KOPT-K1 (cell line): ENCODE measurements at regions not wholly inside any gene's neighbourhood (a gene's known extent, or its start where the extent isn't known, plus 50 kb on each side); places are given as distances from the start of the nearest gene placed in this dataset.

Source experiments
- H3K27ac ChIP-seq: fragments of 200-600 bp; sonication (generic); 2 replicates; pipeline ENCODE4 v1.5.1; 2016; ENCODE audit warnings: antibody characterized with exemption, mild to moderate bottlenecking, low read depth, low read length; ENCODE audit not compliant: poor library complexity, severe bottlenecking
- H3K36me3 ChIP-seq: fragments of 200-600 bp; sonication (generic); 2 replicates; pipeline ENCODE4 v1.5.1; 2017; ENCODE audit warnings: antibody characterized with exemption, mild to moderate bottlenecking, low read length, moderate library complexity; ENCODE audit not compliant: insufficient read depth
- H3K9me3 ChIP-seq: fragments of 200-600 bp; sonication (generic); 2 replicates; pipeline ENCODE4 v1.5.1; 2017; ENCODE audit warnings: antibody characterized with exemption, low read length, mild to moderate bottlenecking; ENCODE audit not compliant: insufficient read depth, poor library complexity, severe bottlenecking

- H3K27ac ChIP-seq, result no peak overlapping the region
- peaks cover 4% of the 10 kb centered on the region for H3K9me3 ChIP-seq
Observed at GRCh38 chr22:48678171-48679135, 1149.2 kb downstream of the BRD1 start.

GRCh38 chr22:48677621-48678020 is 1150.1 kb downstream of the BRD1 start:
- peaks cover 12% of the 10 kb centered on the region for H3K9me3 ChIP-seq
- H3K27ac ChIP-seq, result no peak overlapping the region
- H3K36me3 ChIP-seq, result no peaks in the 10 kb centered on the region

More at GRCh38 chr22:48678171-48679135, 1149.2 kb downstream of the BRD1 start:
- no peaks in the 10 kb centered on the region for H3K36me3 ChIP-seq

- no peak overlapping the region for H3K27ac ChIP-seq
- H3K9me3 ChIP-seq, result peaks cover 17% of the 10 kb centered on the region
- H3K36me3 ChIP-seq, result no peaks in the 10 kb centered on the region
Observed at GRCh38 chr22:48677168-48677520, 1150.5 kb downstream of the BRD1 start.

- no peak overlapping the region for H3K27ac ChIP-seq
- H3K9me3 ChIP-seq, result peaks cover 23% of the 10 kb centered on the region
- H3K36me3 ChIP-seq, result no peaks in the 10 kb centered on the region
Observed at GRCh38 chr22:48676266-48677167, 1151.2 kb downstream of the BRD1 start.

- no peak overlapping the region for H3K27ac ChIP-seq
- no peaks in the 10 kb centered on the region for H3K36me3 ChIP-seq
- H3K9me3 ChIP-seq, result peaks cover 30% of the 10 kb centered on the region
Observed at GRCh38 chr22:48675830-48676145, 1151.9 kb downstream of the BRD1 start.

- H3K36me3 ChIP-seq, result no peaks in the 10 kb centered on the region
- H3K27ac ChIP-seq, result no peak overlapping the region
- H3K9me3 ChIP-seq, result peaks cover 35% of the 10 kb centered on the region
Observed at GRCh38 chr22:48675141-48675829, 1152.4 kb downstream of the BRD1 start.

- Histone ChIP-seq H3K9me3 (peaks cover 38% of the 10 kb centered on the region), H3K27ac (no peak overlapping the region), H3K36me3 (no peaks in the 10 kb centered on the region)
Observed at GRCh38 chr22:48673806-48674500, 1153.7 kb downstream of the BRD1 start.

- Histone ChIP-seq H3K9me3 (peaks cover 38% of the 10 kb centered on the region), H3K27ac (no peak overlapping the region), H3K36me3 (no peaks in the 10 kb centered on the region)
Observed at GRCh38 chr22:48672387-48672786, 1155.3 kb downstream of the BRD1 start.

- Histone ChIP-seq H3K9me3 (peaks cover 38% of the 10 kb centered on the region), H3K36me3 (no peaks in the 10 kb centered on the region), H3K27ac (no peak overlapping the region)
Observed at GRCh38 chr22:48670731-48671130, 1156.9 kb downstream of the BRD1 start.

- H3K9me3 ChIP-seq, result peaks cover 38% of the 10 kb centered on the region
- no peak overlapping the region for H3K27ac ChIP-seq
- no peaks in the 10 kb centered on the region for H3K36me3 ChIP-seq
Observed at GRCh38 chr22:48669986-48670716, 1157.5 kb downstream of the BRD1 start.

GRCh38 chr22:48669226-48669625 is 1158.4 kb downstream of the BRD1 start:
- H3K36me3 ChIP-seq, result no peaks in the 10 kb centered on the region
- H3K9me3 ChIP-seq, result peaks cover 38% of the 10 kb centered on the region
- H3K27ac ChIP-seq, result no peak overlapping the region

- H3K9me3 ChIP-seq, result peaks cover 34% of the 10 kb centered on the region
- H3K27ac ChIP-seq, result no peak overlapping the region
- no peaks in the 10 kb centered on the region for H3K36me3 ChIP-seq
Observed at GRCh38 chr22:48667289-48667688, 1160.4 kb downstream of the BRD1 start.

GRCh38 chr22:48666620-48667019 is 1161.1 kb downstream of the BRD1 start:
- Histone ChIP-seq H3K27ac (no peak overlapping the region), H3K36me3 (no peaks in the 10 kb centered on the region), H3K9me3 (peaks cover 27% of the 10 kb centered on the region)
